Activated CD8-positive, alpha-beta T cell treated with anti-CD3 and anti-CD28 coated beads, Interleukin-2, amount 10 ng/mL, durations not matched to agents 7 days and 5 days (primary cell): ENCODE measurements at regions not wholly inside any gene's neighbourhood (a gene's known extent, or its start where the extent isn't known, plus 50 kb on each side); places are given as distances from the start of the nearest gene placed in this dataset.

ENCODE experiments used
- ATAC-seq: fragments of 150-1000 bp; cut with Tn5 transposase; one replicate; pipeline ENCODE4 v1.10.0; 2021; ENCODE audit warnings: moderate library complexity
- CTCF ChIA-PET: fragments of 350-600 bp; sonication (Branson Sonifier 250); formaldehyde crosslinking; loops from one replicate; lab custom pipeline; 2021; ENCODE audit warnings: antibody characterized with exemption; lab: Charles Lee
- POLR2A ChIA-PET: fragments of 350-600 bp; sonication (Branson Sonifier 250); formaldehyde crosslinking; loops from one replicate; lab custom pipeline; 2021; ENCODE audit warnings: antibody characterized with exemption; lab: Charles Lee
- DNase-seq: peaks from one replicate; pipeline ENCODE4 v3.0.0-alpha.2; 2020
- H3K27ac Mint-ChIP-seq: one replicate; pipeline ENCODE4 v1.8.0; 2021; ENCODE audit warnings: mild to moderate bottlenecking, mixed read lengths
- H3K27me3 Mint-ChIP-seq: one replicate; pipeline ENCODE4 v1.8.0; 2021; ENCODE audit warnings: low read depth, mixed read lengths
- H3K36me3 Mint-ChIP-seq: one replicate; pipeline ENCODE4 v1.8.0; 2021; ENCODE audit warnings: low read depth, mixed read lengths
- H3K4me1 Mint-ChIP-seq: one replicate; pipeline ENCODE4 v1.8.0; 2021; ENCODE audit warnings: low read depth, mixed read lengths
- H3K4me3 Mint-ChIP-seq: one replicate; pipeline ENCODE4 v1.8.0; 2021; ENCODE audit warnings: mild to moderate bottlenecking, mixed read lengths
- H3K9me3 Mint-ChIP-seq: one replicate; pipeline ENCODE4 v1.8.0; 2022; ENCODE audit warnings: mixed read lengths; ENCODE audit not compliant: insufficient read depth

DNA sequence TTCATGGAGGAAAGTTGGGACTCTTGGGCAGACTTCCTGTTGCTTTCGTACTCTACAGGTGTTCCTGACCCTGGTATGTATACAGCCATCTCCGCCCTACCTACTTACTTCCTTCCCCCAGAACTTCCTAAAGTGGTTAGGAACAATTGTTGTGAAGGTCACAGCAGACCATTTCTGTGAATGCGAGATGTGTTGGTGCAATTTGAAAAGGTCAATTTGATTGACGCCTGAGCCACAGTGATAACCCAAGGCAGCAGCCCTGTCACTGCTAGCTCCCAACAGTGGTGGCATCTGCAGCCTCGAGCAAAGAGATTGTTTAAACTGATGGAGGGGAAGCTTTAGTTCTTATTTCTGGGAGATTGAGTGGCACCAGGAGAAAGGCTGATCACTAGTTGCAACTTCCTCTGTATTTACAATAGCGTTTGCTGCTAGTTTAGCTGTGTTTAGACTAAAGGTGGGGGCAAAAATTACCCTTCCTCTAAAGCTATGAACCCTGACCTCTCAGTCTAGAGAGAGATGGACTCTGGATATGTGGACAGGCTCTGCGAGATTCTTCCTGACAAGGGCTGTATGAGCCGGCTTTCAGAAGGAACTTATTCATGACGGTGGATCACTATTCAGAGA lies 78.3 kb upstream of the MAP4K3 start:
- POLR2A ChIA-PET = no interaction called here
- ATAC-seq (no peak), DNase-seq (no peak)
- H3K4me3 Mint-ChIP-seq = no peak overlapping the region
- H3K27me3 Mint-ChIP-seq = no peaks in the 10 kb centered on the region
- no peak overlapping the region for H3K27ac Mint-ChIP-seq
- peaks cover 22% of the 10 kb centered on the region for H3K4me1 Mint-ChIP-seq
- CTCF ChIA-PET = interaction anchor here (2.1 kb wide), 1 partner anchor 135 kb away, joined by 7 read pairs; no protein-coding TSS in a partner anchor
- H3K36me3 Mint-ChIP-seq = no peaks in the 10 kb centered on the region
- H3K9me3 Mint-ChIP-seq = no peaks in the 10 kb centered on the region

GRCh38 chr2:39515897-39516346 lies 78.8 kb upstream of the MAP4K3 start:
- ChIA-PET CTCF (interaction anchor here (2.1 kb wide), 1 partner anchor 136 kb away, joined by 7 read pairs; no protein-coding TSS in a partner anchor), POLR2A (no interaction called here)
- ATAC-seq = no peak
- Mint-ChIP-seq H3K27ac (no peak overlapping the region), H3K4me3 (no peak overlapping the region), H3K4me1 (peaks cover 22% of the 10 kb centered on the region), H3K36me3 (no peaks in the 10 kb centered on the region), H3K9me3 (no peaks in the 10 kb centered on the region), H3K27me3 (no peaks in the 10 kb centered on the region)
- DNase-seq = no peak

GRCh38 chr2:39516347-39517101 lies 79.4 kb upstream of the MAP4K3 start:
- Mint-ChIP-seq H3K27ac (no peak overlapping the region), H3K9me3 (no peaks in the 10 kb centered on the region), H3K36me3 (no peaks in the 10 kb centered on the region), H3K27me3 (no peaks in the 10 kb centered on the region), H3K4me1 (peaks cover 22% of the 10 kb centered on the region), H3K4me3 (no peak overlapping the region)
- ATAC-seq (no peak), DNase-seq (no peak)
- CTCF ChIA-PET = interaction anchor here (2.1 kb wide), 1 partner anchor 137 kb away, joined by 7 read pairs; no protein-coding TSS in a partner anchor
- POLR2A ChIA-PET = no interaction called here

DNA sequence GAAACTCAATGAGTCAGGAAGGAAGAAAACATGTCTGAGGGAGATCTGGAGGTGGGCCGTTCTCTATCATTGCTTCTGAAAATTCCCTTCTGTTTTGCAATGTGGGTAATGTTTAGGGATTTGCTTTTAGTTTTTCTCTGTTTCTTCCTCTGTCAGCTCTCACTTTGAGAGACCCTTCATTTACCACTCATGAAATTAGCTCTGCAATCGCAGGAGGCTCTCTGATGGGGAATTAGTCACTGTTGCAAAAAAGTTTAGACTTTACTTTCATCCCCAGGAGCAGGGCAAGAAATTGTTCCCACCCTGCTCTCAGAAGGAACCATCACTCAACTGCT lies 80.0 kb upstream of the MAP4K3 start:
- ChIA-PET CTCF (no interaction called here), POLR2A (no interaction called here)
- no peaks in the 10 kb centered on the region for H3K36me3 Mint-ChIP-seq
- no peaks in the 10 kb centered on the region for H3K9me3 Mint-ChIP-seq
- H3K27ac Mint-ChIP-seq = no peak overlapping the region
- no peak for DNase-seq
- no peaks in the 10 kb centered on the region for H3K27me3 Mint-ChIP-seq
- no peak overlapping the region for H3K4me3 Mint-ChIP-seq
- no peak for ATAC-seq
- H3K4me1 Mint-ChIP-seq = peaks cover 20% of the 10 kb centered on the region

DNA sequence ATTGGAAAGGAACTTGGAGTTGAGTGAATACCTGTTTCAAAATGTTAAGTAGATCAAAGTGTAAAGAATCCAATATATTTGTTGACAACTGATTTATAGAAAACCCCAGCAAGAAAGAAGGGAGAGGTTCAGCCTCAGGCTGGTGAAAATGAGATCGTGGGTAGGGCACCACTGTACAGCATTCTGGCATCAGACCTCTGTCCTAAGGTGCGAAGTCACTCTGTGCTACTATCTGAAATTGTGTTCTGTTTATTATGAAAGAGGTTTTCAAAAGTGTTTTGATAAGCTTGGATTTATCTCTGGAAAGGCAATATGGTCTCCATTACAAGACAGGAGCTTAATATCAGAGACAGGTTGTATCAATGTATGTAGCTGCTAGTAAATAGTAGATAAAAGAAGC lies 80.5 kb upstream of the MAP4K3 start:
- H3K27me3 Mint-ChIP-seq = no peaks in the 10 kb centered on the region
- H3K27ac Mint-ChIP-seq = no peak overlapping the region
- no peaks in the 10 kb centered on the region for H3K36me3 Mint-ChIP-seq
- ChIA-PET POLR2A (no interaction called here), CTCF (no interaction called here)
- H3K9me3 Mint-ChIP-seq = no peaks in the 10 kb centered on the region
- peaks cover 17% of the 10 kb centered on the region for H3K4me1 Mint-ChIP-seq
- no peak overlapping the region for H3K4me3 Mint-ChIP-seq
- ATAC-seq (no peak), DNase-seq (no peak)

DNA sequence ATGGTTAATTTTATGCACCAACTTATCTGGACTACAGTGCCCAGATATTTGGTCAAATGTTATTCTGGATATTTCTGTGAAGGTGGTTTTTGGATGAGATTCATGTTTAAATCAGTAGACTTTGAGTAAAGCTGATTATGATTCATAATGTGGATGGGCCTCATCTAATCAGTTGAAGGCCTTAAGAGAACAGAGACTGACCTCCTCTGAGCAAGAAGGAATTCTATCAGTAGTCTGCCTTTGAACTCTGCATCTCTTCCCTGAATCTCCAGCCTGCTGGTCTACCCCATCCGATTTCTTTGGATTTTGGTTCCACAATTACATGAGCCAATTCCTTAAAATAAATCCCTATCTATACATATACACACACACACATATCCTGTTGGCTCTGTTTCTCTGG lies 82.8 kb upstream of the MAP4K3 start:
- DNase-seq = no peak
- ChIA-PET POLR2A (no interaction called here), CTCF (no interaction called here)
- Mint-ChIP-seq H3K4me3 (no peak overlapping the region), H3K27ac (no peak overlapping the region), H3K36me3 (no peaks in the 10 kb centered on the region), H3K9me3 (no peaks in the 10 kb centered on the region), H3K4me1 (peaks cover 3% of the 10 kb centered on the region), H3K27me3 (no peaks in the 10 kb centered on the region)
- no peak for ATAC-seq

- Mint-ChIP-seq H3K9me3 (no peaks in the 10 kb centered on the region), H3K4me1 (no peaks in the 10 kb centered on the region), H3K4me3 (no peak overlapping the region), H3K27ac (no peak overlapping the region), H3K36me3 (no peaks in the 10 kb centered on the region), H3K27me3 (no peaks in the 10 kb centered on the region)
- ATAC-seq (no peak), DNase-seq (no peak)
- ChIA-PET CTCF (no interaction called here), POLR2A (no interaction called here)
Observed at GRCh38 chr2:39521876-39522517, 84.9 kb upstream of the MAP4K3 start.

- Mint-ChIP-seq H3K27ac (no peak overlapping the region), H3K36me3 (no peaks in the 10 kb centered on the region), H3K4me1 (no peaks in the 10 kb centered on the region), H3K4me3 (no peak overlapping the region), H3K9me3 (no peaks in the 10 kb centered on the region), H3K27me3 (no peaks in the 10 kb centered on the region)
- DNase-seq (no peak), ATAC-seq (no peak)
- POLR2A ChIA-PET = no interaction called here
- CTCF ChIA-PET = no interaction called here
Observed at GRCh38 chr2:39522518-39522877, 85.4 kb upstream of the MAP4K3 start.

GRCh38 chr2:39523308-39524044 lies 86.4 kb upstream of the MAP4K3 start:
- no peak overlapping the region for H3K27ac Mint-ChIP-seq
- no peaks in the 10 kb centered on the region for H3K27me3 Mint-ChIP-seq
- ChIA-PET POLR2A (no interaction called here), CTCF (interaction anchor here (1.6 kb wide), 1 partner anchor 144 kb away, joined by 4 read pairs; no protein-coding TSS in a partner anchor)
- ATAC-seq (no peak), DNase-seq (no peak)
- H3K4me3 Mint-ChIP-seq = no peak overlapping the region
- no peaks in the 10 kb centered on the region for H3K4me1 Mint-ChIP-seq
- H3K9me3 Mint-ChIP-seq = no peaks in the 10 kb centered on the region
- H3K36me3 Mint-ChIP-seq = no peaks in the 10 kb centered on the region

- Mint-ChIP-seq H3K4me3 (no peak overlapping the region), H3K4me1 (no peaks in the 10 kb centered on the region), H3K9me3 (no peaks in the 10 kb centered on the region), H3K27ac (no peak overlapping the region), H3K36me3 (no peaks in the 10 kb centered on the region), H3K27me3 (no peaks in the 10 kb centered on the region)
- no peak for DNase-seq
- no peak for ATAC-seq
- ChIA-PET CTCF (interaction anchor here (1.6 kb wide), 1 partner anchor 145 kb away, joined by 4 read pairs; no protein-coding TSS in a partner anchor), POLR2A (no interaction called here)
Observed at GRCh38 chr2:39524061-39524460, 87.0 kb upstream of the MAP4K3 start.

GRCh38 chr2:39524756-39525635 lies 87.9 kb upstream of the MAP4K3 start:
- no peaks in the 10 kb centered on the region for H3K36me3 Mint-ChIP-seq
- H3K4me1 Mint-ChIP-seq = no peaks in the 10 kb centered on the region
- H3K9me3 Mint-ChIP-seq = no peaks in the 10 kb centered on the region
- no peak overlapping the region for H3K4me3 Mint-ChIP-seq
- ChIA-PET POLR2A (interaction anchor here (0.8 kb wide), 1 partner anchor 84 kb away, joined by 4 read pairs; no protein-coding TSS in a partner anchor), CTCF (interaction anchor here (1.6 kb wide), 2 partner anchors 146 to 204 kb away, joined by 3 to 4 read pairs; no protein-coding TSS in a partner anchor)
- DNase-seq = no peak
- H3K27ac Mint-ChIP-seq = no peak overlapping the region
- H3K27me3 Mint-ChIP-seq = no peaks in the 10 kb centered on the region
- no peak for ATAC-seq
